K562 (cell line): ENCODE measurements at regions not wholly inside any gene's neighbourhood (a gene's known extent, or its start where the extent isn't known, plus 50 kb on each side); places are given as distances from the start of the nearest gene placed in this dataset.

Source experiments
- TF ChIP-seq, protein P1 (sequence below), 2 experiments: fragments of 450-650 bp; IDR thresholded peaks; 2 replicates each; pipeline ENCODE4 v1.6.1; 2018; ENCODE audit warnings: mild to moderate bottlenecking in 2 of 2, low read depth in 1 of 2; ENCODE audit not compliant: partially characterized antibody in 2 of 2
- TF ChIP-seq, protein P2 (sequence below): IDR thresholded peaks from 2 replicates; pipeline ENCODE4 v1.6.1; 2011; ENCODE audit warnings: borderline replicate concordance, low read depth, mild to moderate bottlenecking, moderate library complexity, low read length; ENCODE audit not compliant: insufficient read depth, poor library complexity, severe bottlenecking
- TF ChIP-seq, protein P3 (sequence below): fragments of 250-450 bp; sonication (Bioruptor Pico); IDR thresholded peaks from 2 replicates; pipeline ENCODE4 v1.4.0; 2020; ENCODE audit warnings: mild to moderate bottlenecking, moderate library complexity
- TF ChIP-seq, protein P4 (sequence below): fragments of 200-800 bp; sonication (Bioruptor generic); IDR thresholded peaks from 2 replicates; pipeline ENCODE4 v1.6.1; 2017; ENCODE audit warnings: missing genetic modification characterization, missing compliant biosample characterization

DNA sequence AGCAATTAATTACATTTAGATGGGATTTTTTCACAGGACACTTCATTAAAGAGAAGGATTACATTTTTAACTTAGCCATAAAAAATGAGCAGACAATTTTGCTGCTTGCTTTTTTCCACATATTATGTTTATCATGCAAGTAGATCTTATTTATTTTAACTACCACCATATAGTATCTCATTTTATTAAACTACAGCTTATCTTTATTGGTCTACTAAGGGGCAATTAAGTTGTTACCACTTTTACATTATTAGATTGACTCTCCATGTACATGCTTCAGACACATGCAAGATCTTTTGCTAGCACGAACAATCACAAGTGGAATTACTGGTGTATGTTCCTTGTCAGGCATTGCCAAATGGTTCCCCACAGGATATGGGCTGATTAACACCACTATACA is 99.8 kb upstream of the NFIA start (continued):
- TF ChIP-seq, protein P1, sequence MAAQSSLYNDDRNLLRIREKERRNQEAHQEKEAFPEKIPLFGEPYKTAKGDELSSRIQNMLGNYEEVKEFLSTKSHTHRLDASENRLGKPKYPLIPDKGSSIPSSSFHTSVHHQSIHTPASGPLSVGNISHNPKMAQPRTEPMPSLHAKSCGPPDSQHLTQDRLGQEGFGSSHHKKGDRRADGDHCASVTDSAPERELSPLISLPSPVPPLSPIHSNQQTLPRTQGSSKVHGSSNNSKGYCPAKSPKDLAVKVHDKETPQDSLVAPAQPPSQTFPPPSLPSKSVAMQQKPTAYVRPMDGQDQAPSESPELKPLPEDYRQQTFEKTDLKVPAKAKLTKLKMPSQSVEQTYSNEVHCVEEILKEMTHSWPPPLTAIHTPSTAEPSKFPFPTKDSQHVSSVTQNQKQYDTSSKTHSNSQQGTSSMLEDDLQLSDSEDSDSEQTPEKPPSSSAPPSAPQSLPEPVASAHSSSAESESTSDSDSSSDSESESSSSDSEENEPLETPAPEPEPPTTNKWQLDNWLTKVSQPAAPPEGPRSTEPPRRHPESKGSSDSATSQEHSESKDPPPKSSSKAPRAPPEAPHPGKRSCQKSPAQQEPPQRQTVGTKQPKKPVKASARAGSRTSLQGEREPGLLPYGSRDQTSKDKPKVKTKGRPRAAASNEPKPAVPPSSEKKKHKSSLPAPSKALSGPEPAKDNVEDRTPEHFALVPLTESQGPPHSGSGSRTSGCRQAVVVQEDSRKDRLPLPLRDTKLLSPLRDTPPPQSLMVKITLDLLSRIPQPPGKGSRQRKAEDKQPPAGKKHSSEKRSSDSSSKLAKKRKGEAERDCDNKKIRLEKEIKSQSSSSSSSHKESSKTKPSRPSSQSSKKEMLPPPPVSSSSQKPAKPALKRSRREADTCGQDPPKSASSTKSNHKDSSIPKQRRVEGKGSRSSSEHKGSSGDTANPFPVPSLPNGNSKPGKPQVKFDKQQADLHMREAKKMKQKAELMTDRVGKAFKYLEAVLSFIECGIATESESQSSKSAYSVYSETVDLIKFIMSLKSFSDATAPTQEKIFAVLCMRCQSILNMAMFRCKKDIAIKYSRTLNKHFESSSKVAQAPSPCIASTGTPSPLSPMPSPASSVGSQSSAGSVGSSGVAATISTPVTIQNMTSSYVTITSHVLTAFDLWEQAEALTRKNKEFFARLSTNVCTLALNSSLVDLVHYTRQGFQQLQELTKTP (IDR thresholded peaks at IDR 0.05; ENCODE audit: low read depth in 1 of 2, partially characterized antibody in 2 of 2) = no peak
- TF ChIP-seq, protein P2, sequence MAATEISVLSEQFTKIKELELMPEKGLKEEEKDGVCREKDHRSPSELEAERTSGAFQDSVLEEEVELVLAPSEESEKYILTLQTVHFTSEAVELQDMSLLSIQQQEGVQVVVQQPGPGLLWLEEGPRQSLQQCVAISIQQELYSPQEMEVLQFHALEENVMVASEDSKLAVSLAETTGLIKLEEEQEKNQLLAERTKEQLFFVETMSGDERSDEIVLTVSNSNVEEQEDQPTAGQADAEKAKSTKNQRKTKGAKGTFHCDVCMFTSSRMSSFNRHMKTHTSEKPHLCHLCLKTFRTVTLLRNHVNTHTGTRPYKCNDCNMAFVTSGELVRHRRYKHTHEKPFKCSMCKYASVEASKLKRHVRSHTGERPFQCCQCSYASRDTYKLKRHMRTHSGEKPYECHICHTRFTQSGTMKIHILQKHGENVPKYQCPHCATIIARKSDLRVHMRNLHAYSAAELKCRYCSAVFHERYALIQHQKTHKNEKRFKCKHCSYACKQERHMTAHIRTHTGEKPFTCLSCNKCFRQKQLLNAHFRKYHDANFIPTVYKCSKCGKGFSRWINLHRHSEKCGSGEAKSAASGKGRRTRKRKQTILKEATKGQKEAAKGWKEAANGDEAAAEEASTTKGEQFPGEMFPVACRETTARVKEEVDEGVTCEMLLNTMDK = no peak
- TF ChIP-seq, protein P3, sequence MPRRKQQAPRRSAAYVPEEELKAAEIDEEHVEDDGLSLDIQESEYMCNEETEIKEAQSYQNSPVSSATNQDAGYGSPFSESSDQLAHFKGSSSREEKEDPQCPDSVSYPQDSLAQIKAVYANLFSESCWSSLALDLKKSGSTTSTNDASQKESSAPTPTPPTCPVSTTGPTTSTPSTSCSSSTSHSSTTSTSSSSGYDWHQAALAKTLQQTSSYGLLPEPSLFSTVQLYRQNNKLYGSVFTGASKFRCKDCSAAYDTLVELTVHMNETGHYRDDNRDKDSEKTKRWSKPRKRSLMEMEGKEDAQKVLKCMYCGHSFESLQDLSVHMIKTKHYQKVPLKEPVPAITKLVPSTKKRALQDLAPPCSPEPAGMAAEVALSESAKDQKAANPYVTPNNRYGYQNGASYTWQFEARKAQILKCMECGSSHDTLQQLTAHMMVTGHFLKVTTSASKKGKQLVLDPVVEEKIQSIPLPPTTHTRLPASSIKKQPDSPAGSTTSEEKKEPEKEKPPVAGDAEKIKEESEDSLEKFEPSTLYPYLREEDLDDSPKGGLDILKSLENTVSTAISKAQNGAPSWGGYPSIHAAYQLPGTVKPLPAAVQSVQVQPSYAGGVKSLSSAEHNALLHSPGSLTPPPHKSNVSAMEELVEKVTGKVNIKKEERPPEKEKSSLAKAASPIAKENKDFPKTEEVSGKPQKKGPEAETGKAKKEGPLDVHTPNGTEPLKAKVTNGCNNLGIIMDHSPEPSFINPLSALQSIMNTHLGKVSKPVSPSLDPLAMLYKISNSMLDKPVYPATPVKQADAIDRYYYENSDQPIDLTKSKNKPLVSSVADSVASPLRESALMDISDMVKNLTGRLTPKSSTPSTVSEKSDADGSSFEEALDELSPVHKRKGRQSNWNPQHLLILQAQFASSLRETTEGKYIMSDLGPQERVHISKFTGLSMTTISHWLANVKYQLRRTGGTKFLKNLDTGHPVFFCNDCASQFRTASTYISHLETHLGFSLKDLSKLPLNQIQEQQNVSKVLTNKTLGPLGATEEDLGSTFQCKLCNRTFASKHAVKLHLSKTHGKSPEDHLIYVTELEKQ (CRISPR knock-in tag) = no peak
- TF ChIP-seq, protein P4, sequence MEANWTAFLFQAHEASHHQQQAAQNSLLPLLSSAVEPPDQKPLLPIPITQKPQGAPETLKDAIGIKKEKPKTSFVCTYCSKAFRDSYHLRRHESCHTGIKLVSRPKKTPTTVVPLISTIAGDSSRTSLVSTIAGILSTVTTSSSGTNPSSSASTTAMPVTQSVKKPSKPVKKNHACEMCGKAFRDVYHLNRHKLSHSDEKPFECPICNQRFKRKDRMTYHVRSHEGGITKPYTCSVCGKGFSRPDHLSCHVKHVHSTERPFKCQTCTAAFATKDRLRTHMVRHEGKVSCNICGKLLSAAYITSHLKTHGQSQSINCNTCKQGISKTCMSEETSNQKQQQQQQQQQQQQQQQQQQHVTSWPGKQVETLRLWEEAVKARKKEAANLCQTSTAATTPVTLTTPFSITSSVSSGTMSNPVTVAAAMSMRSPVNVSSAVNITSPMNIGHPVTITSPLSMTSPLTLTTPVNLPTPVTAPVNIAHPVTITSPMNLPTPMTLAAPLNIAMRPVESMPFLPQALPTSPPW = no peak
